ENCODE measurements at regions not wholly inside any gene's neighbourhood (a gene's known extent, or its start where the extent isn't known, plus 50 kb on each side); places are given as distances from the start of the nearest gene placed in this dataset.

GRCh38 chr5:86806206-86806605 is 188.5 kb downstream of the COX7C start:
- no CpG with 5 or more reads among the region's 1 CpG for WGBS (ENCODE audit: insufficient coverage)
- no peaks in the 10 kb centered on the region for H3K27me3 ChIP-seq (ENCODE audit: control insufficient read depth in 2 of 2, insufficient read depth in 2 of 2, low read length in 2 of 2)

GRCh38 chr5:86807046-86808031 is 189.6 kb downstream of the COX7C start:
- intact Hi-C loops (cut with micrococcal nuclease) = no loop called here

More at GRCh38 chr5:86806206-86806605, 188.5 kb downstream of the COX7C start:
- Mint-ChIP-seq H3K4me3 (no peak overlapping the region), H3K9me3 (peaks cover 0 to 2% (median 0%) of the 10 kb centered on the region in 7 donors), H3K36me3 (no peaks in the 10 kb centered on the region), H3K27me3 (ENCODE audit: low read depth in 3 of 3) (peaks cover 0 to 1% (median 0%) of the 10 kb centered on the region in 3 donors), H3K27ac (no peak overlapping the region), H3K4me1 (no peaks in the 10 kb centered on the region)
- Histone ChIP-seq H3K36me3 (replicated peaks in 1 of 2; ENCODE audit: control insufficient read depth in 1 of 2, insufficient read depth in 2 of 2, low read length in 2 of 2) (no peaks in the 10 kb centered on the region), H4K20me1 (ENCODE audit: insufficient read depth, low read length) (no peaks in the 10 kb centered on the region), H3K9me3 (replicated peaks in 1 of 2; ENCODE audit: control insufficient read depth in 1 of 2, insufficient read depth in 1 of 2, low read length in 2 of 2) (no peaks in the 10 kb centered on the region), H2AFZ (ENCODE audit: insufficient read depth, low read depth, low read length, poor library complexity, severe bottlenecking) (no peak overlapping the region), H3K4me1 (ENCODE audit: control insufficient read depth in 1 of 2, insufficient read depth in 2 of 2, low read length in 2 of 2) (no peaks in the 10 kb centered on the region), H3K9ac (ENCODE audit: insufficient read depth, low read length, poor library complexity, severe bottlenecking) (no peak overlapping the region), H3K27ac (ENCODE audit: low read depth in 1 of 2, low read length in 2 of 2) (no peak overlapping the region), H3K4me3 (replicated peaks in 1 of 3; ENCODE audit: low read depth in 2 of 3, low read length in 3 of 3) (no peak overlapping the region), H3K4me2 (replicated peaks; ENCODE audit: extremely low read depth, low read length, poor library complexity, severe bottlenecking) (no peak overlapping the region), H3K79me2 (ENCODE audit: insufficient read depth, low read length) (no peaks in the 10 kb centered on the region)
- DNase-seq = no peak
- intact Hi-C loops (cut with micrococcal nuclease) = no loop called here
- no peak for TF ChIP-seq CTCF (IDR thresholded peaks at IDR 0.05)

More at GRCh38 chr5:86807046-86808031, 189.6 kb downstream of the COX7C start:
- Histone ChIP-seq H4K20me1 (ENCODE audit: insufficient read depth, low read length) (no peaks in the 10 kb centered on the region), H3K9ac (ENCODE audit: insufficient read depth, low read length, poor library complexity, severe bottlenecking) (no peak overlapping the region), H2AFZ (ENCODE audit: insufficient read depth, low read depth, low read length, poor library complexity, severe bottlenecking) (no peak overlapping the region), H3K27ac (ENCODE audit: low read depth in 1 of 2, low read length in 2 of 2) (no peak overlapping the region), H3K36me3 (replicated peaks in 1 of 2; ENCODE audit: control insufficient read depth in 1 of 2, insufficient read depth in 2 of 2, low read length in 2 of 2) (no peaks in the 10 kb centered on the region), H3K79me2 (ENCODE audit: insufficient read depth, low read length) (no peaks in the 10 kb centered on the region), H3K4me3 (replicated peaks in 1 of 3; ENCODE audit: low read depth in 2 of 3, low read length in 3 of 3) (no peak overlapping the region), H3K4me2 (replicated peaks; ENCODE audit: extremely low read depth, low read length, poor library complexity, severe bottlenecking) (no peak overlapping the region), H3K9me3 (replicated peaks in 1 of 2; ENCODE audit: control insufficient read depth in 1 of 2, insufficient read depth in 1 of 2, low read length in 2 of 2) (no peaks in the 10 kb centered on the region), H3K4me1 (ENCODE audit: control insufficient read depth in 1 of 2, insufficient read depth in 2 of 2, low read length in 2 of 2) (no peaks in the 10 kb centered on the region), H3K27me3 (ENCODE audit: control insufficient read depth in 2 of 2, insufficient read depth in 2 of 2, low read length in 2 of 2) (no peaks in the 10 kb centered on the region)
- H3K9me3 Mint-ChIP-seq = peaks cover 0 to 2% (median 0%) of the 10 kb centered on the region in 7 donors
- no CpG with 5 or more reads among the region's 3 CpGs for WGBS (ENCODE audit: insufficient coverage)
- H3K27ac Mint-ChIP-seq = no peak overlapping the region
- no peak for DNase-seq
- H3K36me3 Mint-ChIP-seq = no peaks in the 10 kb centered on the region
- no peak for TF ChIP-seq CTCF (IDR thresholded peaks at IDR 0.05)
- H3K4me3 Mint-ChIP-seq = no peak overlapping the region
- no peaks in the 10 kb centered on the region for H3K4me1 Mint-ChIP-seq
- peaks cover 0 to 1% (median 0%) of the 10 kb centered on the region in 3 donors for H3K27me3 Mint-ChIP-seq (ENCODE audit: low read depth in 3 of 3)

Data from CD14-positive monocyte (primary cell).